ENCODE measurements at regions not wholly inside any gene's neighbourhood (a gene's known extent, or its start where the extent isn't known, plus 50 kb on each side); places are given as distances from the start of the nearest gene placed in this dataset.
"Not testable (repeated sequence)": the region's sequence is repeated elsewhere in the genome, so short reads cannot be mapped to it uniquely, and the experiment has no call there.

DNA sequence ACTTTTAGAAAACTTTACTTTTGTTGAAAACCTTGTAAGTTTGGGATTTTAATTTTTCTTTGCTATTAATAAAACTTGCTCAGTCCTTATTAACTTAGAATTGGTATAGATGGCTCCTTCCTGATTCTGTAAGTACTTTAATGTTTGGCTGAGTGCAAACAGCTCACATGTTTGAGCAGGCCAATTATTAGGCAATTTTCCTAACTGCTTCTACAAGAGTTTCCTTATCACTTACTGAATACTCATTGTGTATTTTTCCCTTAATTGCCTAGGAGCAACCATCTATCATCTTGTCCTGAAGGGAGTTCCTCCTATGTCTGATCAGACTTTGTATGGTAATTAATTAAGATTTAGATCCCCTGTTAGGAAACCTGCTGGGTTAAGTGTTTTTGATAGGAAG is 521.4 kb downstream of the SLC6A15 start:
- not testable (repeated sequence) for TF ChIP-seq SUZ12 (IDR thresholded peaks at IDR 0.05; ENCODE audit: extremely low read depth, insufficient read depth, insufficient read length); ZNF274 (IDR thresholded peaks at IDR 0.05; ENCODE audit: low read depth, low read length)
